Type B pancreatic cell (in vitro differentiated cells): ENCODE measurements at regions not wholly inside any gene's neighbourhood (a gene's known extent, or its start where the extent isn't known, plus 50 kb on each side); places are given as distances from the start of the nearest gene placed in this dataset.

Experiments used
- DNase-seq: peaks from one replicate; pipeline ENCODE4 v3.0.0; 2021; ENCODE audit warnings: mixed read lengths; ENCODE audit not compliant: unreplicated experiment; ENCODE audit errors: extremely low spot score
- H3K27ac Mint-ChIP-seq: 2 replicates; pipeline ENCODE4 v1.8.0; 2021; ENCODE audit warnings: mild to moderate bottlenecking, mixed read lengths
- H3K27me3 Mint-ChIP-seq: 2 replicates; pipeline ENCODE4 v1.8.0; 2021; ENCODE audit warnings: mixed read lengths
- H3K36me3 Mint-ChIP-seq: 2 replicates; pipeline ENCODE4 v1.8.0; 2021; ENCODE audit warnings: mixed read lengths
- H3K4me1 Mint-ChIP-seq: one replicate; pipeline ENCODE4 v1.8.0; 2021; ENCODE audit warnings: mixed read lengths; ENCODE audit not compliant: unreplicated experiment
- H3K4me3 Mint-ChIP-seq: 2 replicates; pipeline ENCODE4 v1.8.0; 2021; ENCODE audit warnings: mild to moderate bottlenecking, mixed read lengths
- H3K9me3 Mint-ChIP-seq: 2 replicates; pipeline ENCODE4 v1.8.0; 2021; ENCODE audit warnings: mixed read lengths
- CTCF ChIP-seq: fragments of 200-600 bp; sonication (generic); conservative IDR thresholded peaks from 2 replicates; pipeline ENCODE4 v1.5.0; 2021; ENCODE audit warnings: antibody characterized with exemption, mild to moderate bottlenecking

DNA sequence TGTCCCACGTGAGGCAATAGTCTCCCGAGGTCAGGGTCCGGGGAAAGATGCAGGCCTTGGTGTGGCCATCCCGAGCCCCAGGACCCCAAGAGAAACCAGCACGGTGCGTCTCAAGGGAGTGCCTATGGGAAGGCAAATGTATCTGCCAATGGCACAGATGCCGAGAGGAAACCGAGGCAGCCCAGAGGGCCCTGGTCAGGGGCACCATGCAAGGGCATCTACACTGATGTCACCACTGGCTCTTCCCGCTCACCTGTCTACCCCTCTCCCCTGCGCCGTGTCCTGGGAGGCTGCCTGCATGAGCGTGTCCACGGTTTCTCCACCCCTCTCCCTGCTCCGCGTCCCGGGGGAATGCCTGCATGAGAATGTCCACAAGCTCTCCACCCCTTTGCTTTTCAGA, 1318.8 kb downstream of the TBC1D22A start:
- peaks cover 27% of the 10 kb centered on the region for H3K27me3 Mint-ChIP-seq
- H3K27ac Mint-ChIP-seq = no peak overlapping the region

GRCh38 chr22:48080316-48081165, 1318.1 kb downstream of the TBC1D22A start:
- Mint-ChIP-seq H3K4me3 (no peak overlapping the region), H3K27ac (no peak overlapping the region), H3K27me3 (peaks cover 32% of the 10 kb centered on the region), H3K36me3 (no peaks in the 10 kb centered on the region), H3K4me1 (peaks cover 5% of the 10 kb centered on the region), H3K9me3 (no peaks in the 10 kb centered on the region)
- no peak for DNase-seq
- TF ChIP-seq CTCF = no peak

More for the DNA sequence above, 1318.8 kb downstream of the TBC1D22A start:
- H3K36me3 Mint-ChIP-seq = no peaks in the 10 kb centered on the region
- TF ChIP-seq CTCF = no peak
- no peak for DNase-seq
- peaks cover under 1% of the 10 kb centered on the region for H3K4me1 Mint-ChIP-seq
- H3K4me3 Mint-ChIP-seq = no peak overlapping the region
- H3K9me3 Mint-ChIP-seq = no peaks in the 10 kb centered on the region

- no peak overlapping the region for H3K4me3 Mint-ChIP-seq
- H3K36me3 Mint-ChIP-seq = no peaks in the 10 kb centered on the region
- no peaks in the 10 kb centered on the region for H3K9me3 Mint-ChIP-seq
- no peak overlapping the region for H3K27ac Mint-ChIP-seq
- no peak for TF ChIP-seq CTCF
- no peak for DNase-seq
- peaks cover 38% of the 10 kb centered on the region for H3K27me3 Mint-ChIP-seq
- H3K4me1 Mint-ChIP-seq = peaks cover 5% of the 10 kb centered on the region
These were observed 1317.2 kb downstream of the TBC1D22A start for GRCh38 chr22:48079505-48080290.

GRCh38 chr22:48078825-48079224, 1316.4 kb downstream of the TBC1D22A start:
- Mint-ChIP-seq H3K36me3 (no peaks in the 10 kb centered on the region), H3K4me3 (no peak overlapping the region), H3K4me1 (peaks cover 5% of the 10 kb centered on the region), H3K27me3 (peaks cover 42% of the 10 kb centered on the region), H3K9me3 (no peaks in the 10 kb centered on the region), H3K27ac (no peak overlapping the region)
- DNase-seq = no peak
- no peak for TF ChIP-seq CTCF

GRCh38 chr22:48077699-48078098, 1315.2 kb downstream of the TBC1D22A start:
- Mint-ChIP-seq H3K4me1 (peaks cover 5% of the 10 kb centered on the region), H3K27ac (no peak overlapping the region)
- no peak for TF ChIP-seq CTCF

More at GRCh38 chr22:48077699-48078098, 1315.2 kb downstream of the TBC1D22A start:
- Mint-ChIP-seq H3K36me3 (no peaks in the 10 kb centered on the region), H3K4me3 (no peak overlapping the region), H3K27me3 (peaks cover 44% of the 10 kb centered on the region), H3K9me3 (no peaks in the 10 kb centered on the region)
- DNase-seq = no peak
